ENCODE measurements at regions not wholly inside any gene's neighbourhood (a gene's known extent, or its start where the extent isn't known, plus 50 kb on each side); places are given as distances from the start of the nearest gene placed in this dataset.

DNA sequence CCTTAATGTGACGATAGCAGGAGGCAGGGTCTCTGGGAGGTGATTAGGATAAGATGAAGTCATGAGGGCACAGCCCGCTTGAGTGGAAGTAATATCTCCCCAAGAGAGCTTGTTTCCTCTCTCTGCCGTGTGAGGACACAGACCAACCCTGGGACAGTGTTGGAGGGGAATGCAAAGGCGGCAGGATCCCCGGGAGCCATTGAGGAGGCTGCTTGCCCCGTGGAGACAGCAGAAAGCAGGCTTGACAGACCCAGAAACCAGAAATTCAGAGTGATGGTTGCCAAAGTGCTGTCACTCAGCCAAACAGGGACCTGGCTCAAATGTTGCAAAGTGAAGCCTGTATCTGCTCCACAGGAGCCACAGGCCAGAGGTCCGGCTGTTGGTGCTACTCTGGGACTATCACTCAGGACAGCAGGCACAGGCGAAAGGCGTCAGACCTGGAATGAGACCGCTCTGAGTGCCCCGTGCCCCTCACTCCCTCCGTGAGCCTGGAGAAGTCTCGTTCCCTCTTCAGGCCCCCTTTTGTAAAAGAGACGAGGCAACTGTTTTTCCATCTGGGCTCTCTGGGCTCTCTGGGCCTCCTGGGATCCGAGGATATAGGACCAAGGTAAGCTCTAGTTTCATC is 96.6 kb upstream of the VANGL1 start:
- TF ChIP-seq, protein P1, sequence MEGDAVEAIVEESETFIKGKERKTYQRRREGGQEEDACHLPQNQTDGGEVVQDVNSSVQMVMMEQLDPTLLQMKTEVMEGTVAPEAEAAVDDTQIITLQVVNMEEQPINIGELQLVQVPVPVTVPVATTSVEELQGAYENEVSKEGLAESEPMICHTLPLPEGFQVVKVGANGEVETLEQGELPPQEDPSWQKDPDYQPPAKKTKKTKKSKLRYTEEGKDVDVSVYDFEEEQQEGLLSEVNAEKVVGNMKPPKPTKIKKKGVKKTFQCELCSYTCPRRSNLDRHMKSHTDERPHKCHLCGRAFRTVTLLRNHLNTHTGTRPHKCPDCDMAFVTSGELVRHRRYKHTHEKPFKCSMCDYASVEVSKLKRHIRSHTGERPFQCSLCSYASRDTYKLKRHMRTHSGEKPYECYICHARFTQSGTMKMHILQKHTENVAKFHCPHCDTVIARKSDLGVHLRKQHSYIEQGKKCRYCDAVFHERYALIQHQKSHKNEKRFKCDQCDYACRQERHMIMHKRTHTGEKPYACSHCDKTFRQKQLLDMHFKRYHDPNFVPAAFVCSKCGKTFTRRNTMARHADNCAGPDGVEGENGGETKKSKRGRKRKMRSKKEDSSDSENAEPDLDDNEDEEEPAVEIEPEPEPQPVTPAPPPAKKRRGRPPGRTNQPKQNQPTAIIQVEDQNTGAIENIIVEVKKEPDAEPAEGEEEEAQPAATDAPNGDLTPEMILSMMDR (IDR thresholded peaks at IDR 0.05): no peak
- TF ChIP-seq POLR2A (IDR thresholded peaks at IDR 0.05): no peak

Measured in esophagus squamous epithelium (tissue), 4 donors.